SK-N-MC (cell line): ENCODE measurements at regions not wholly inside any gene's neighbourhood (a gene's known extent, or its start where the extent isn't known, plus 50 kb on each side); places are given as distances from the start of the nearest gene placed in this dataset.

Experiments
- EZH2 ChIP-seq: fragments of 200-600 bp; sonication (generic); IDR thresholded peaks from one replicate; pipeline ENCODE4 v1.6.1; 2017; ENCODE audit warnings: antibody characterized with exemption
- FOXP2 ChIP-seq: optimal IDR thresholded peaks from 2 replicates; pipeline ENCODE3; 2011; ENCODE audit warnings: mild to moderate bottlenecking, moderate library complexity; ENCODE audit not compliant: insufficient read depth; ENCODE audit errors: extremely low read length, control extremely low read depth

DNA sequence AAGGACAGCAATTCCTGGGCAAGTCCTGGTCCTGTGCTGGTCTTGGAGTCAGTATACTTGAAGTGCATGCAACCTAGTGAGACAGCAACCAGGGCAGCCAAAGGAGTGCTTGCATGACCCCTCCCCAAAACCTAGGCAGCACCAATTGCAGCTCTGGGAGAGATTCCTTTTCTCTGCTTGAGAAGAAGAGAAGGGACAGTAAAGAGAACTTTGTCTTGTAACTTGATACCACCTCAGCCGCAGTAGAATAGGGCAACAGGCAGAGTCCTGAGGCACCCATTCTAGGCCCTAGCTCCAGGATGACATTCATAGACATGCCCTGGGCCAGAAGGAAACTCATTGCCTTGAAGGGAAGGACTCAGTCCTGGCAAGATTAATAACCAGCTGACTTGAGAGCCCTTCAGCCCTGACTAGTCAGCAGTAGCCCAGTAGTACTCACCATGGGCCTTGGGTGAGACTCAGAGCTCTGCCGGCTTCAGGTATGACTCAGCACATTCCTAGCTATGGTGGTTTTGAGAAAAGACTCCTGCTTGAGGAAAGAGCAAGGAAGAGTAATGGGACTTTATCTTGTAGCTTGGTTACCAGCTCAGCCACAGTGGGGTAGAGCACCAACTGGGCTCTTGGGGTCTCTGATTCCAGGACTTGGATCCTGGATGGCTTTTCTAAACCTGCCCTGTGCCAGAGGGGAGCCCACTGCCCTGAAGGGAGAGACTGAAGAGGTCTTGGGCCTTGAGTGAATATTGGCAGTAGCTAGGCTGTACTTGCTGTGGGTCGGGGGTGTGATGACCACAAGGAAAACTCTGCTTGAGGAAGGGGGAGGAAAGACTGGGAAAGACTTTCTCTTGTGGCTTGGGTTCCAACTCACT lies 51.7 kb upstream of the ACADM start:
- TF ChIP-seq EZH2 (no peak), FOXP2 (no peak)
